Gastroesophageal sphincter (tissue), 4 donors: ENCODE measurements at regions not wholly inside any gene's neighbourhood (a gene's known extent, or its start where the extent isn't known, plus 50 kb on each side); places are given as distances from the start of the nearest gene placed in this dataset.

ENCODE experiments used
- ATAC-seq: fragments of 150-250 bp; one replicate; pipeline ENCODE4 v1.9.1; 2016; ENCODE audit warnings: mild to moderate bottlenecking, moderate library complexity
- H3K27ac ChIP-seq, 4 donors: fragments of 200-600 bp; sonication (generic) in 3 of 4; 1 replicate in 3 of 4; 2 replicates in 1 of 4; pipeline ENCODE4 v1.5.1; 2016 to 2019
- H3K27me3 ChIP-seq: fragments of 200-600 bp; sonication (generic); one replicate; pipeline ENCODE4 v1.5.1; 2019
- H3K36me3 ChIP-seq, 2 donors: fragments of 200-600 bp; sonication (generic); one replicate each; pipeline ENCODE4 v1.5.1; 2019; ENCODE audit warnings: control low read depth in 1 of 2
- H3K4me1 ChIP-seq, 3 donors: fragments of 200-600 bp; sonication (generic); 1 replicate in 2 of 3; 2 replicates in 1 of 3; pipeline ENCODE4 v1.5.1; 2016 to 2019; ENCODE audit warnings: control low read depth in 2 of 3
- H3K4me3 ChIP-seq, 2 donors: fragments of 200-600 bp; sonication (generic); one replicate each; pipeline ENCODE4 v1.5.1; 2019; ENCODE audit warnings: mild to moderate bottlenecking in 1 of 2, moderate library complexity in 1 of 2
- H3K9me3 ChIP-seq, 3 donors: fragments of 200-600 bp; sonication (generic); one replicate each; pipeline ENCODE4 v1.5.1; 2017 to 2019; ENCODE audit warnings: control low read depth in 2 of 3
- CTCF ChIP-seq, 4 experiments: fragments of 200-600 bp in 2 of 4; fragments of 450-650 bp in 2 of 4; sonication (generic) in 1 of 4; IDR thresholded peaks; one replicate each; pipeline ENCODE4 v1.5.1; 2017 to 2019; ENCODE audit warnings: antibody characterized with exemption in 4 of 4, mild to moderate bottlenecking in 2 of 4, moderate library complexity in 2 of 4
- EP300 ChIP-seq: sonication (generic); formaldehyde crosslinking; IDR thresholded peaks from one replicate; pipeline ENCODE4 v1.6.1; 2017; ENCODE audit warnings: antibody characterized with exemption, mild to moderate bottlenecking
- POLR2A ChIP-seq, 2 donors: fragments of 450-650 bp; IDR thresholded peaks; one replicate each; pipeline ENCODE4 v1.6.1; 2017; ENCODE audit warnings: antibody characterized with exemption in 2 of 2, mild to moderate bottlenecking in 2 of 2, moderate library complexity in 1 of 2
- POLR2AphosphoS5 ChIP-seq: sonication (generic); formaldehyde crosslinking; IDR thresholded peaks from one replicate; pipeline ENCODE4 v1.6.1; 2017; ENCODE audit warnings: antibody characterized with exemption
- WGBS, 2 donors: methylation state at CpG; one replicate each; pipeline ENCODE4 v1.1.5; 2018; ENCODE audit warnings: low coverage in 1 of 2; 5-methylcytosine and 5-hydroxymethylcytosine counted together

- WGBS, 2 donors = 25 to 49% methylated on average over 6 of the region's 6 CpGs
- H3K4me1 ChIP-seq = no peaks in the 10 kb centered on the region
- no peak for TF ChIP-seq CTCF (IDR thresholded peaks at IDR 0.05)
These were observed 148.5 kb downstream of the TMEM200C start for GRCh38 chr18:5746844-5747243.

GRCh38 chr18:5744659-5745058, 150.7 kb downstream of the TMEM200C start:
- no peak for ATAC-seq
- 68 to 72% methylated on average over 3 of the region's 3 CpGs for WGBS, 2 donors
- no peak overlapping the region for H3K4me3 ChIP-seq
- H3K27me3 ChIP-seq = no peaks in the 10 kb centered on the region
- H3K27ac ChIP-seq = no peak overlapping the region
- no peak for TF ChIP-seq POLR2AphosphoS5
- TF ChIP-seq CTCF (IDR thresholded peaks at IDR 0.05) = no peak
- TF ChIP-seq POLR2A (IDR thresholded peaks at IDR 0.05) = no peak
- TF ChIP-seq EP300 = no peak
- H3K4me1 ChIP-seq = no peaks in the 10 kb centered on the region
- H3K36me3 ChIP-seq = no peaks in the 10 kb centered on the region
- H3K9me3 ChIP-seq = no peaks in the 10 kb centered on the region

More at GRCh38 chr18:5746844-5747243, 148.5 kb downstream of the TMEM200C start:
- Histone ChIP-seq H3K9me3 (no peaks in the 10 kb centered on the region), H3K27ac (no peak overlapping the region), H3K27me3 (no peaks in the 10 kb centered on the region), H3K4me3 (no peak overlapping the region), H3K36me3 (no peaks in the 10 kb centered on the region)
- ATAC-seq = no peak

- 44 to 80% methylated on average over 3 to 4 of the region's 4 CpGs for WGBS, 2 donors
- no peak overlapping the region for H3K4me3 ChIP-seq
- no peaks in the 10 kb centered on the region for H3K4me1 ChIP-seq
- H3K27ac ChIP-seq = no peak overlapping the region
- no peak for ATAC-seq
- peaks cover 8% of the 10 kb centered on the region for H3K27me3 ChIP-seq
- no peaks in the 10 kb centered on the region for H3K36me3 ChIP-seq
- H3K9me3 ChIP-seq = no peaks in the 10 kb centered on the region
- TF ChIP-seq CTCF (IDR thresholded peaks at IDR 0.05) (no peak), POLR2AphosphoS5 (no peak), EP300 (no peak), POLR2A (IDR thresholded peaks at IDR 0.05) (no peak)
These were observed 156.8 kb downstream of the TMEM200C start for GRCh38 chr18:5738526-5738925.

- no peaks in the 10 kb centered on the region for H3K36me3 ChIP-seq
- H3K9me3 ChIP-seq = no peaks in the 10 kb centered on the region
- peaks cover 9% of the 10 kb centered on the region for H3K27me3 ChIP-seq
- H3K27ac ChIP-seq = no peak overlapping the region
- TF ChIP-seq POLR2AphosphoS5 (no peak), EP300 (no peak), POLR2A (IDR thresholded peaks at IDR 0.05) (no peak)
- no peaks in the 10 kb centered on the region for H3K4me1 ChIP-seq
- no peak for ATAC-seq
- 87 to 91% methylated on average over 6 to 7 of the region's 7 CpGs for WGBS, 2 donors
- no peak overlapping the region for H3K4me3 ChIP-seq
These were observed 163.0 kb downstream of the TMEM200C start for GRCh38 chr18:5732318-5732717.

GRCh38 chr18:5729983-5730699, 165.2 kb downstream of the TMEM200C start:
- H3K27ac ChIP-seq = no peak overlapping the region
- WGBS, 2 donors = 63 to 64% methylated on average over 6 of the region's 6 CpGs
- H3K9me3 ChIP-seq = no peaks in the 10 kb centered on the region
- H3K27me3 ChIP-seq = peaks cover 6% of the 10 kb centered on the region
- H3K4me3 ChIP-seq = no peak overlapping the region
- TF ChIP-seq POLR2A (IDR thresholded peaks at IDR 0.05) (no peak), CTCF (IDR thresholded peaks at IDR 0.05) (no peak), POLR2AphosphoS5 (no peak), EP300 (no peak)
- H3K36me3 ChIP-seq = no peaks in the 10 kb centered on the region
- peak; percentile 94 for ATAC-seq
- no peaks in the 10 kb centered on the region for H3K4me1 ChIP-seq
